Calu3 (cell line): ENCODE measurements at regions not wholly inside any gene's neighbourhood (a gene's known extent, or its start where the extent isn't known, plus 50 kb on each side); places are given as distances from the start of the nearest gene placed in this dataset.

Source experiments
- BruUV-seq: library from RNA; stranded (reverse); fragments of 400-500 nt; replicated peaks from 2 replicates; lab custom pipeline; 2021; lab: Mats Ljungman, UMichigan
- CTCF ChIA-PET: fragments of 300-600 bp; sonication (Branson Sonifier 250); formaldehyde crosslinking; loops from one replicate; lab custom pipeline; 2022; ENCODE audit warnings: antibody characterized with exemption; lab: Charles Lee
- DNase-seq: peaks from one replicate; pipeline ENCODE4 v3.0.0; 2022
- H3K27ac Mint-ChIP-seq: one replicate; pipeline ENCODE4 v1.8.0; 2022; ENCODE audit warnings: mixed read lengths; ENCODE audit not compliant: unreplicated experiment
- H3K27me3 Mint-ChIP-seq: one replicate; pipeline ENCODE4 v1.8.0; 2022; ENCODE audit warnings: mixed read lengths; ENCODE audit not compliant: unreplicated experiment
- H3K36me3 Mint-ChIP-seq: one replicate; pipeline ENCODE4 v1.8.0; 2022; ENCODE audit warnings: mild to moderate bottlenecking, moderate library complexity, mixed read lengths; ENCODE audit not compliant: insufficient read depth, unreplicated experiment
- H3K4me1 Mint-ChIP-seq: one replicate; pipeline ENCODE4 v1.8.0; 2022; ENCODE audit warnings: mild to moderate bottlenecking, low read depth, mixed read lengths; ENCODE audit not compliant: unreplicated experiment
- H3K4me3 Mint-ChIP-seq: one replicate; pipeline ENCODE4 v1.8.0; 2022; ENCODE audit warnings: mild to moderate bottlenecking, low read depth, moderate library complexity, mixed read lengths; ENCODE audit not compliant: unreplicated experiment
- H3K9me3 Mint-ChIP-seq: one replicate; pipeline ENCODE4 v1.8.0; 2022; ENCODE audit warnings: low read depth, mixed read lengths; ENCODE audit not compliant: unreplicated experiment
- CTCF ChIP-seq: fragments of 200-600 bp; IDR thresholded peaks from one replicate; pipeline ENCODE4 v1.8.0; 2022; ENCODE audit warnings: antibody characterized with exemption; ENCODE audit not compliant: unreplicated experiment
- intact Hi-C: fragments of 100-400 bp; cut with micrococcal nuclease; formaldehyde crosslinking; loops from one replicate; pipeline ENCODE4 v1.10.0; 2022; ENCODE audit not compliant: unreplicated experiment

GRCh38 chr4:174111422-174111821 is 172.0 kb downstream of the FBXO8 start:
- no peak for DNase-seq
- BruUV-seq, result no TSS peak
- no peaks in the 10 kb centered on the region for H3K4me1 Mint-ChIP-seq
- CTCF ChIA-PET, result no interaction called here
- H3K36me3 Mint-ChIP-seq, result no peaks in the 10 kb centered on the region
- H3K9me3 Mint-ChIP-seq, result peaks cover 2% of the 10 kb centered on the region
- TF ChIP-seq CTCF, result no peak
- H3K27ac Mint-ChIP-seq, result no peak overlapping the region
- intact Hi-C loops, result no loop called here
- peaks cover 15% of the 10 kb centered on the region for H3K27me3 Mint-ChIP-seq
- H3K4me3 Mint-ChIP-seq, result no peak overlapping the region

- intact Hi-C loops, result no loop called here
- Mint-ChIP-seq H3K27ac (no peak overlapping the region), H3K27me3 (peaks cover 15% of the 10 kb centered on the region), H3K4me3 (no peak overlapping the region), H3K4me1 (no peaks in the 10 kb centered on the region), H3K9me3 (peaks cover 2% of the 10 kb centered on the region), H3K36me3 (no peaks in the 10 kb centered on the region)
- CTCF ChIA-PET, result no interaction called here
- DNase-seq, result no peak
- no peak for TF ChIP-seq CTCF
- BruUV-seq, result no TSS peak
These were observed 173.3 kb downstream of the FBXO8 start for GRCh38 chr4:174110180-174110579.

- H3K36me3 Mint-ChIP-seq, result no peaks in the 10 kb centered on the region
- intact Hi-C loops, result no loop called here
- H3K9me3 Mint-ChIP-seq, result peaks cover 2% of the 10 kb centered on the region
These were observed 175.6 kb downstream of the FBXO8 start for GRCh38 chr4:174107746-174108354.

GRCh38 chr4:174105202-174105601 is 178.3 kb downstream of the FBXO8 start:
- no peak for DNase-seq
- TF ChIP-seq CTCF, result no peak
- intact Hi-C loops, result no loop called here
- Mint-ChIP-seq H3K36me3 (no peaks in the 10 kb centered on the region), H3K27me3 (peaks cover 15% of the 10 kb centered on the region), H3K9me3 (peaks cover 2% of the 10 kb centered on the region), H3K4me3 (no peak overlapping the region), H3K27ac (no peak overlapping the region), H3K4me1 (no peaks in the 10 kb centered on the region)
- no TSS peak for BruUV-seq
- CTCF ChIA-PET, result no interaction called here

More at GRCh38 chr4:174107746-174108354, 175.6 kb downstream of the FBXO8 start:
- Mint-ChIP-seq H3K4me1 (no peaks in the 10 kb centered on the region), H3K27ac (no peak overlapping the region), H3K4me3 (no peak overlapping the region), H3K27me3 (peaks cover 15% of the 10 kb centered on the region)
- CTCF ChIA-PET, result no interaction called here
- BruUV-seq, result no TSS peak
- no peak for DNase-seq
- no peak for TF ChIP-seq CTCF
